DMS79 (cell line): ENCODE measurements at regions not wholly inside any gene's neighbourhood (a gene's known extent, or its start where the extent isn't known, plus 50 kb on each side); places are given as distances from the start of the nearest gene placed in this dataset.

Experiments
- DNase-seq: peaks from one replicate; lab custom pipeline; 2025; lab: John Stamatoyannopoulos, UW

GRCh38 chr13:40118337-40118736, 462.9 kb downstream of the COG6 start:
- DNase-seq: no peak

DNA sequence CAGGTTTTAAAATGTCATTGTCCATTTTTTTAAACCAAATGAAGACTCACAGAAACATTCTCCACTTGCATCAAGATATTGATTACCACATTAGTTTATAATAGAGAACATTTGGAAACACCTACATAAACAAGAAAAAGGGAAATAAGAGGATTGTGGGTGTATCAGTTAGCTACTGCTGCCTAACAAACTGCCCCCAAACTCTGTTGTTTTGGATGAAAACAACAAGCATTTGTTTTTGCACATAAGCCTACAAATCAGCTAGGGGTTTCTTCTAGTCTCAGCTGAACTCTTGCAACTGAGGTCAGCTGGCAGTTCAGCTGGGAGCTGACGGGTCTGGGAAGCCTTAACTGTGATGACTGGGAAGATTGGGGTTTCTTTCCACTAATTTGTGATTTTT, 464.4 kb downstream of the COG6 start:
- DNase-seq: no peak

DNA sequence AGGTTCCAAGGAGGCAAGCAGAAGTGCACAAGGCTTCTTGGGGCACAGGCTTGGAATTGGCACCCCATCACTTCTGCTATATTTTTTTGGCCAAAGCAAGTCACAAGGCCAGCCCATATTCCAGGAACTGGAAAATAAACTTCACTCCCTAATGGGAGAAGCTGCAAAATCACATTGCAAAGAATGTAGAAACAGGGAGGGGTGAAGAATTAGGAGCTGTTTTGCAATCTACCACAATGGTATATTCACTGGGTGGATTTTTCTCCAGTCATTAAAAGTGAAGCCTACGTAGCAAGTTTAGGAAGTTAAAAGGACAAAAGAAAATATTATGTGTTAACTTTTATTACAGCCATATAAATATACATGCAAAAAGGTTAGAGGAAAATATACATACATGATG, 464.8 kb downstream of the COG6 start:
- no peak for DNase-seq

GRCh38 chr13:40120781-40121180, 465.3 kb downstream of the COG6 start:
- no peak for DNase-seq

- DNase-seq: no peak
Measured at GRCh38 chr13:40121722-40122121, 466.3 kb downstream of the COG6 start.

DNA sequence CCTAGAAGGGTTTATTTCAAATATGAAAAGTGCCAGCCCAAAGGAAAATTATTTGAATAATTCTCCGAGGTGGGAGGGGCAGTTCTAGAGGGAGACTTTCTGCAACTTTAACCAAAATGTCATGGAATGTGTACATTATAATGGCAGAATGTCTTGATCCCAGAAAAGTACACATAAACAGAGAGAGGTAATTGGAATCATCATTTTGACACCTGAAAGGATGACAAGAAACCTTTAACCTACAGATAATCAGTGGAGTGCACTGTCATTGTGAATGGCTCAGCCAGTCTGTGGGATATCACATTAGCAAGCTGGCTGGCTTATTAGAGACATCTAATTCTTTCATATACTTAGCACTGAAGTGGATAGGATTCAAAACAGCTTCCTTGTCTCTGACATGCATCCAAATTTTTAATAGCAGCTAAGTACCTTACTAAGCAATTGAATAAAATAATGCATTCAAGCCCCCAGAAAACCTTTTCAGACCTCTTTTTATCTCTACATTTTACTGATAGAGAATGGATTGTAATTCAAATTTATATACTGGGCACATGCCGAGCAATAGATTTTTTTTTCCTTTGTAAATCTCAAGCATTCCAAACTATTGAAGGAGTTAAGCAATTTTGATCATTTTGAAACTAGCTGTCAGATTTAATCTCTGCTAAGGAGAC, 468.6 kb downstream of the COG6 start:
- DNase-seq: peak; percentile 6

GRCh38 chr13:40124633-40125015, 469.2 kb downstream of the COG6 start:
- DNase-seq: no peak

GRCh38 chr13:40125336-40125735, 469.9 kb downstream of the COG6 start:
- DNase-seq: no peak

DNA sequence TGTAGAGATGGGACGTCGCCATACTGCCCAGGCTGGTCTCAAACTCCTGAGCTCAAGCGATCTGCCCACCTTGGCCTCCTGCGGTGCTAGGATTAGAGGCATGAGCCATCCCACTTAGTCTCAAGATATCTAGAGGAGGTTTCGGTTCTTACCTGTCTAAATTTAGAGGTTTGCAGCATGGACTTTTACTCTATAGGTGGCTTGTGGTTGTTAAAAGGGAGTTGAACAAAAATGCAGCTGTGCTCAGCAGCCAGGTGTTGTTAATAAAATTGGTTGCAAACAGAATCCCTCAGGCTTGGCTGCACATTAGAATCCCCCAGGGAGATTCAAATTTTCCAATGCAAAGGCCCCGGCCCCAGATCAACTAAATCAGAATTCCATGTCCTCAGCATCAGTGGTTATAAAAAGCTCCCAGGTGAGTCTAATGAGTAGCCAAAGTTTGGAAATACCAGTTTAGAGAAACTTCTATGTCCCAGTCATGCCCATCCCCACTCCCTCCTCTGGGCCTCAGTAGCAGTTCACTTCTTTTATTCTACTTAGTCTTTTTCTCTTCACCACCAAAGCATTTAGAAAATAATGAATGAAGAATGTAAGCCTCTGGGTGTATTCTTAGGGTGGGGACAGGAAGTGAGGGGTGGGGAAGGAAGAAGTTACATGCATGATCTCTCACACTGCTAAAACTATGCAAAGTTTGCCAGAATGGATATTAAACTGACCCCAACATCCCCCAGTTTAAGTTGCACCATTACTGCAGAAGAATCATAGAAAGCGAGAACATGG, 471.0 kb downstream of the COG6 start:
- no peak for DNase-seq

DNA sequence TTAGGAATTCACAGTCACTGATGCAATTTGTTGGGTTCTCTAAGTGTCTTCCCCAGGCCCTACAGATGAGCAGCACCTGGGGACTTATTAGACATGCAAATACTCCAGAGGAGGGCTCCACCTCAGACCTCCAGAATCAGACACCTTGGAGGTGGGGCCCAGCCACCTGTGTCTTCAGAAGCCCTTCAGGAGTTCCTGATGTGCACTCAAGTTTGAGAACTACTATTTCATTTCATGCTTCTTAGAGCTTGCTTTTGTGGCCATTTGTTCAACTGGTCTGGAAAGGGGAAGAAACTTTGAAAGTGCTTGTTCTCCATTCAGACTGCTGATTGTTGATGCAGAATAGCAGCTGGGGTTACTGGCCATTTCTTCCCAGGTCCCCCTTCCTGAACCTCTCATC, 472.0 kb downstream of the COG6 start:
- no peak for DNase-seq

- no peak for DNase-seq
Measured at GRCh38 chr13:40127925-40128324, 472.5 kb downstream of the COG6 start.

- no peak for DNase-seq
Measured at GRCh38 chr13:40129467-40129866, 474.0 kb downstream of the COG6 start.

DNA sequence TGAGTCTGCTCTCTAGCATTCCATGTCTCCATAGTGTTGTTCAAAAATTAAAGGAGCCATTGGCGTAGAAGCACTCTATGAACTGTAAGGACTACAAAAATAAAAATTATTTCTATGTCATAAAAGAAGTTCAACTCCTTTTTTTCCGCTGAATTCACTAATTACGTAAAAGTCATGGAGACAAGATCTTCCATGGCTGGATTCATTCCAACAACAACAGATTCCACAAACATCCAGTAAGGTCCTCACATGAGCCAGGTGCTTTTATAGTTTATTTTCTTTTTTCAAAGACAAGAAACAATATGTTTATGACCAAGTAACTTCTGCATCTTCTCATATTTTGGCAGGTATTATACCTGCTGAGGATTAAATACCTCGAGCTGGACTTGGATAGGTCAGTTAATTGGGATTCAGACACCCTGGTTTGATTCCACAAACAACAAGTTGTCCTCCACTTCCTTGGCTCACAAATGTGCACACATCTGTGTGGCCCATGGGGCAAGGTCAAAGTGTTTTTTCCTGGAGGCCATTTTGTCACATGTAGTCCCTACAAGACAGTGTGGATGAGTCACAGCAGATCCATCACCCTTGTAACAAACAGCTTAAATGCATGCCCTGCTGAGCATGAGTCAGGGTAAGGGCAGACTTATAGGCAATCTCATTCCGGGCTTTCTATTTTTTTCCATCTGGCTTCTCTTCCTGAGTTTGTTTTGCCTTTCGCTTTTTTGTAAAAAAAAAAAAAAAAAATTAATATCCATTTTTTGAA, 475.6 kb downstream of the COG6 start:
- no peak for DNase-seq

GRCh38 chr13:40132249-40132648, 476.8 kb downstream of the COG6 start:
- no peak for DNase-seq

GRCh38 chr13:40136896-40137295, 481.4 kb downstream of the COG6 start:
- no peak for DNase-seq

DNA sequence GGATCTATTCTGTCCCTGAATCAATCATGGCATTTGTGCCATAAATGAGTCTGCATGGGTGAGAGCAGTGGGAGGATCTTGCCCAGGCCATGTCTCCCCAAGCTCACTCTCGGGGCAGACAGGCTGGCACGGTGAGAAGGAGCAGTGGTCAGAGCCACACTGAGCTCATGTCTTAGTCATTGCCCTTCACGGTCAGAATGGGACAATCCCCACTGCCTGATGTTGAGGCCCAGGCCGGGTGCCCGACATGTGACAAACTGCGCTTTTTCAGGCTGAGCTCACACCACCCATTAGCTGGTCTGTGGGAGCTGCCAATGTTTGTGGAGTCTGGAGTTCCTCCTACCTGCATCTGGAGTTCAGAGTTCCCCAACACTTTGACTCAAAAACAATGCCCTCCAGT, 481.9 kb downstream of the COG6 start:
- no peak for DNase-seq

DNA sequence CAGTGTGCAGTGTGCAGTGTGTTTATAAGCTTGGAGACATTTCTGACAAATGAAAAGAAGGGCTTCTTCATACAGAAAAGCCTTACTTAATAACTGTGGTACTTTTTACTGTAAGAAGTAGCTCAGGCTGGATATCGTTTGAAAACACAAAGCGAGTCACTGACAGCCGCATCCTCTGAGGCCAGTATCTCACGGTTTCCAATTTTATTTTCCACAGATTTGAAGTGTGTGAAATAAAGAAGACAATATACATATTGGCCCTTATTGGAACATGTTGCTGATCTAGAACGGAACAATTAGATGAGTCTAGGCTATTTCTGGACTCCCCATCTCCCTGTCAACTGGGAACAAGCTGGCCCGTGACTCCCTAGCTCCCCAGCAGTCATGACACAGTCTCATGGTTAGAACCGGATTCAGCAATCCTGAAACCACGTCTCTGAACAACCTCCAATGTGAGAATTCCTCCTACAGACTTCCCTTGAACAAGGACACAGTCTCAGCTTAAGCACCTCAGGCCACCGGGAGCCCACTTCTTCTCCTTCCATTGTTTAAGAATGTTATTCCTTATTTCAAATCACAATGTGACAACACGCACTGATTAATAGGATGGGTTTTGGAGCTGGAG, 484.5 kb downstream of the COG6 start:
- no peak for DNase-seq

GRCh38 chr13:40141859-40142555, 486.5 kb downstream of the COG6 start:
- peak; percentile 4 for DNase-seq

- peak; percentile 35 for DNase-seq
Measured at GRCh38 chr13:40143106-40143505, 487.6 kb downstream of the COG6 start.

- no peak for DNase-seq
Measured at GRCh38 chr13:40143559-40143958, 488.1 kb downstream of the COG6 start.

- DNase-seq: no peak
Measured at GRCh38 chr13:40145139-40145538, 489.7 kb downstream of the COG6 start.

DNA sequence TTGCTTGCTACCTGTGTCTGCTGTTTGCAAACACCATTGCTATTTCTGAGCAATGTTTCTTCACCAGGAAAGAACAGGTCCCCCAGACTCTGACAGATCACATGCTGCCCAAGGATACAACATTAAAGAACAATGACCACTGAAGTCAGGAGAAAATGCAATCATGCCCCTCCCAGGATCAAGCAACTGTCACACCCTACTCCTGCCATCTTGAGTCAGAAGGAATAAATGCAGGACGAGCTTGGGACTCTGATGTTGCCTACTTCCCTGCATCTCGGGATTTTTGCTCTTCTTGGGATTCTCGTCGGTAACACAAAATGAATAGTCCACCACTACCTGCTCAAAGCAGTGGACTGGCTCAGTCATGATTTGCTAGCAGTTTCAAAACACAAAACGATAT, 490.6 kb downstream of the COG6 start:
- no peak for DNase-seq
